ENCODE measurements at regions not wholly inside any gene's neighbourhood (a gene's known extent, or its start where the extent isn't known, plus 50 kb on each side); places are given as distances from the start of the nearest gene placed in this dataset.

DNA sequence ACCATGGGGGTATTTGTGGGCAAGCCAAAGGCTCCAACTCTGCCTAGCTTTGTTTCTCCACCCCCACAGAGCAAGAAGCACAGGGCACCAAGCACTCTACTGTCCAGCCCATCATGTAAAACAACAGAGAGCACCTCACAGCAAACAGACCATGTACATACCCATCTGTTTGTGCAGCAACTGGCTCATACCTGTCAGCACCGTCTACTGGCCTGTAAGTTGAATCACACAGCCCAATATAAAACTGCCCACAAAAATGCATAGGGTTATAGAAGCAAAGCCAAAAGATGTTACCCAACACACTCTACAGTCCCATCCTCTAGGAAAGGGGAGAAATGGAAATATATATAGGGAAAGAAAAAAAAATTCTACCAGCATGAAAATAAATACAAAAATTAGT is 139.7 kb upstream of the CPNE4 start:
- Histone ChIP-seq H3K9ac (ENCODE audit: low read length) (no peak overlapping the region), H3K4me2 (ENCODE audit: low read length) (no peak overlapping the region), H3K4me1 (ENCODE audit: insufficient read depth, low read length) (no peaks in the 10 kb centered on the region), H3K27me3 (ENCODE audit: low read length) (no peaks in the 10 kb centered on the region), H4K20me1 (ENCODE audit: low read length) (no peaks in the 10 kb centered on the region), H3K4me3 (ENCODE audit: low read length) (no peak overlapping the region), H2AFZ (ENCODE audit: low read length) (no peak overlapping the region), H3K36me3 (ENCODE audit: low read depth, low read length) (no peaks in the 10 kb centered on the region), H3K79me2 (ENCODE audit: low read length) (no peaks in the 10 kb centered on the region), H3K9me2 (replicated peaks; ENCODE audit: low read length) (no peaks in the 10 kb centered on the region), H3F3A (ENCODE audit: low read length, unreplicated experiment) (no peaks in the 10 kb centered on the region), H3K9me3 (ENCODE audit: low read length) (no peaks in the 10 kb centered on the region), H3K27ac (ENCODE audit: low read length) (no peak overlapping the region)
- DNase-seq = peak; percentile 49
- no TSS peak for BruUV-seq (replicated peaks)
- ATAC-seq = no peak
- intact Hi-C loops (cut with micrococcal nuclease) = no loop called here
- TF ChIP-seq EZH2 (IDR thresholded peaks at IDR 0.05; ENCODE audit: low read length, unreplicated experiment) = no peak
- TF ChIP-seq EZH2phosphoT487 (IDR thresholded peaks at IDR 0.05; ENCODE audit: borderline replicate concordance, low read length) = no peak
- TF ChIP-seq, protein P1, sequence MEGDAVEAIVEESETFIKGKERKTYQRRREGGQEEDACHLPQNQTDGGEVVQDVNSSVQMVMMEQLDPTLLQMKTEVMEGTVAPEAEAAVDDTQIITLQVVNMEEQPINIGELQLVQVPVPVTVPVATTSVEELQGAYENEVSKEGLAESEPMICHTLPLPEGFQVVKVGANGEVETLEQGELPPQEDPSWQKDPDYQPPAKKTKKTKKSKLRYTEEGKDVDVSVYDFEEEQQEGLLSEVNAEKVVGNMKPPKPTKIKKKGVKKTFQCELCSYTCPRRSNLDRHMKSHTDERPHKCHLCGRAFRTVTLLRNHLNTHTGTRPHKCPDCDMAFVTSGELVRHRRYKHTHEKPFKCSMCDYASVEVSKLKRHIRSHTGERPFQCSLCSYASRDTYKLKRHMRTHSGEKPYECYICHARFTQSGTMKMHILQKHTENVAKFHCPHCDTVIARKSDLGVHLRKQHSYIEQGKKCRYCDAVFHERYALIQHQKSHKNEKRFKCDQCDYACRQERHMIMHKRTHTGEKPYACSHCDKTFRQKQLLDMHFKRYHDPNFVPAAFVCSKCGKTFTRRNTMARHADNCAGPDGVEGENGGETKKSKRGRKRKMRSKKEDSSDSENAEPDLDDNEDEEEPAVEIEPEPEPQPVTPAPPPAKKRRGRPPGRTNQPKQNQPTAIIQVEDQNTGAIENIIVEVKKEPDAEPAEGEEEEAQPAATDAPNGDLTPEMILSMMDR (conservative IDR thresholded peaks at IDR 0.05; ENCODE audit: low read depth, low read length) = peak; percentile 34; the same call in 1 of the 2 replicates
- ChIA-PET CTCF (no interaction called here), POLR2A (ENCODE audit: unreplicated experiment) (no interaction called here)

DNA sequence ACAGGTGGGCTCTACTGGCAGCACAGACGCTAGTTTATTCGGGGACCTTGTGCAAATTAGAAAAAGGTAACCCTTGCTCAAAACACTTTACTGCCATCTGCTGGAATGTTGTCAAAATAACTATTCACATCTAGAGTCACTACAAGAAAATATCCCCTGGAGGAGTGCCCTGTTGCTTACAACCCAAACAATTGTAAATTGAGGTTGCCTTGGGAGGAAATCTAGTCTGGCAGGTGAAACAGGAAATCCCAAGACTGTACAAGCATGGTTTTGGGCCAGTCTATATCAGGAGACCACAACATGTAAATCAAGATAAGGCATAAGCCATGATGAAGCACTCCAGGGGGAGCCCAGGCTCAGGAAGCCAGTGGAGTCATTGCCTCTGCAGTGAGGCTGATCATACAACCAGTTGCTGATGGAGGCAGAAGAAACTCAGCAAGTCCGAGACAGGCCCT is 136.8 kb upstream of the ACP3 start:
- ChIA-PET CTCF (interaction anchor here (0.8 kb wide), 1 partner anchor 30 kb away, joined by 3 read pairs; no protein-coding TSS in a partner anchor), POLR2A (ENCODE audit: unreplicated experiment) (no interaction called here)
- Histone ChIP-seq H2AFZ (ENCODE audit: low read length) (peak overlapping the region; percentile 2; the same call in 1 of the 2 replicates), H3K4me3 (ENCODE audit: low read length) (no peak overlapping the region), H3K36me3 (ENCODE audit: low read depth, low read length) (no peaks in the 10 kb centered on the region), H3K9me2 (replicated peaks; ENCODE audit: low read length) (no peaks in the 10 kb centered on the region), H3K9ac (ENCODE audit: low read length) (no peak overlapping the region), H3K4me1 (ENCODE audit: insufficient read depth, low read length) (0 out of 2 replicates have a peak, but pooled peaks cover 5% of the 10 kb centered on the region), H3K27ac (ENCODE audit: low read length) (no peak overlapping the region), H4K20me1 (ENCODE audit: low read length) (no peaks in the 10 kb centered on the region), H3K4me2 (ENCODE audit: low read length) (peak overlapping the region; percentile 23), H3K9me3 (ENCODE audit: low read length) (no peaks in the 10 kb centered on the region), H3K79me2 (ENCODE audit: low read length) (no peaks in the 10 kb centered on the region), H3F3A (ENCODE audit: low read length, unreplicated experiment) (no peaks in the 10 kb centered on the region), H3K27me3 (ENCODE audit: low read length) (no peaks in the 10 kb centered on the region)
- ATAC-seq = peak; percentile 84
- intact Hi-C loops (cut with micrococcal nuclease) = loop anchor here (1.0 to 2.0 kb wide), 6 partner anchors 25 to 386 kb away; no protein-coding TSS in a partner anchor
- DNase-seq = peak; percentile 89
- TF ChIP-seq, protein P1 (conservative IDR thresholded peaks at IDR 0.05; ENCODE audit: low read depth, low read length) = peak; percentile 72
- no peak for TF ChIP-seq EZH2 (IDR thresholded peaks at IDR 0.05; ENCODE audit: low read length, unreplicated experiment)
- no peak for TF ChIP-seq EZH2phosphoT487 (IDR thresholded peaks at IDR 0.05; ENCODE audit: borderline replicate concordance, low read length)
- BruUV-seq (replicated peaks) = no TSS peak

DNA sequence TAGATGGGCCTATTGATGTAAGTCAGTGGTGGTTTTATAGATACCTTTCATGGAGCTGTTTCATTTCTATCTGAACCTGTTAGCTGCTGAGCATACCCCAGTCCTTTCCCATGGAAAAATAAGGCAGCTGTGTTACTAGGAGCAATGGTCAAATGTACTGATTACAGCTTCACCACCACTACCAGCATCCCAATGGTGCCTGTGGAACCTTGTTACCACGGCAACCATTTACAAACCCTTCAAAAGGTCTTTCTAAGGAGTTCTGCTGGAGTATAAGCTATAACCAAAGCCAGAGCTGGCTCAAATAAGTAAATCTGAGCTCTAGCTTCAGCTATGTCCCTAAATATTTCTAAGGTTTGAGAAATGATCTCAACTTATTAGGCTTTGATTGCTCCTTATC is 133.4 kb upstream of the ACP3 start:
- BruUV-seq (replicated peaks) = no TSS peak

More for the DNA sequence above, 133.4 kb upstream of the ACP3 start:
- Histone ChIP-seq H3K4me3 (ENCODE audit: low read length) (no peak overlapping the region), H3K79me2 (ENCODE audit: low read length) (no peaks in the 10 kb centered on the region), H3K4me2 (ENCODE audit: low read length) (no peak overlapping the region), H3K9me3 (ENCODE audit: low read length) (no peaks in the 10 kb centered on the region), H3K9ac (ENCODE audit: low read length) (no peak overlapping the region), H4K20me1 (ENCODE audit: low read length) (no peaks in the 10 kb centered on the region), H3K9me2 (replicated peaks; ENCODE audit: low read length) (no peaks in the 10 kb centered on the region), H3K4me1 (ENCODE audit: insufficient read depth, low read length) (0 out of 2 replicates have a peak, but pooled peaks cover 5% of the 10 kb centered on the region), H3F3A (ENCODE audit: low read length, unreplicated experiment) (no peaks in the 10 kb centered on the region), H3K36me3 (ENCODE audit: low read depth, low read length) (no peaks in the 10 kb centered on the region), H2AFZ (ENCODE audit: low read length) (no peak overlapping the region), H3K27ac (ENCODE audit: low read length) (no peak overlapping the region), H3K27me3 (ENCODE audit: low read length) (no peaks in the 10 kb centered on the region)
- DNase-seq (no peak), ATAC-seq (no peak)
- POLR2A ChIA-PET (ENCODE audit: unreplicated experiment) = no interaction called here
- CTCF ChIA-PET = no interaction called here
- TF ChIP-seq EZH2phosphoT487 (IDR thresholded peaks at IDR 0.05; ENCODE audit: borderline replicate concordance, low read length) (no peak), EZH2 (IDR thresholded peaks at IDR 0.05; ENCODE audit: low read length, unreplicated experiment) (no peak)
- TF ChIP-seq, protein P1 (conservative IDR thresholded peaks at IDR 0.05; ENCODE audit: low read depth, low read length) = no peak
- intact Hi-C loops (cut with micrococcal nuclease) = no loop called here

Data from PC-3 (cell line).